Loucy (cell line): ENCODE measurements at regions not wholly inside any gene's neighbourhood (a gene's known extent, or its start where the extent isn't known, plus 50 kb on each side); places are given as distances from the start of the nearest gene placed in this dataset.

ENCODE experiments used
- H2AFZ ChIP-seq: fragments of 200-600 bp; sonication (generic); 2 replicates; pipeline ENCODE4 v1.6.0; 2016; ENCODE audit warnings: antibody characterized with exemption, mild to moderate bottlenecking, low read length, moderate library complexity
- H3F3A ChIP-seq: fragments of 200-600 bp; 2 replicates; pipeline ENCODE4 v1.6.0; 2016; ENCODE audit warnings: antibody characterized with exemption, low read depth, mild to moderate bottlenecking
- H3K27me3 ChIP-seq: fragments of 200-600 bp; sonication (generic); 2 replicates; pipeline ENCODE4 v1.6.1; 2014; ENCODE audit warnings: low read length, mild to moderate bottlenecking; ENCODE audit not compliant: insufficient read depth, poor library complexity, severe bottlenecking
- H3K36me3 ChIP-seq: fragments of 200-600 bp; sonication (generic); 2 replicates; pipeline ENCODE4 v1.6.1; 2016; ENCODE audit warnings: low read length; ENCODE audit not compliant: insufficient read depth
- H3K4me1 ChIP-seq: fragments of 200-600 bp; sonication (generic); 2 replicates; pipeline ENCODE4 v1.5.1; 2014; ENCODE audit warnings: low read length, mild to moderate bottlenecking; ENCODE audit not compliant: insufficient read depth, poor library complexity, severe bottlenecking
- H3K4me2 ChIP-seq: fragments of 200-600 bp; sonication (generic); 2 replicates; pipeline ENCODE4 v1.6.0; 2014; ENCODE audit warnings: antibody characterized with exemption, low read length, low read depth, mild to moderate bottlenecking; ENCODE audit not compliant: poor library complexity, severe bottlenecking
- H3K4me3 ChIP-seq: fragments of 200-600 bp; sonication (generic); 2 replicates; pipeline ENCODE4 v1.5.1; 2014; ENCODE audit warnings: low read length, mild to moderate bottlenecking, mixed read lengths; ENCODE audit not compliant: poor library complexity, severe bottlenecking
- H3K79me2 ChIP-seq: fragments of 200-600 bp; sonication (generic); 2 replicates; pipeline ENCODE4 v1.6.1; 2014; ENCODE audit warnings: low read length; ENCODE audit not compliant: insufficient read depth
- H3K9ac ChIP-seq: fragments of 200-600 bp; sonication (generic); 2 replicates; pipeline ENCODE4 v1.6.0; 2014; ENCODE audit warnings: mild to moderate bottlenecking, low read depth, low read length, moderate library complexity; ENCODE audit not compliant: poor library complexity, severe bottlenecking
- H3K9me2 ChIP-seq: fragments of 200-600 bp; sonication (generic); replicated peaks from 2 replicates; pipeline ENCODE4 v1.6.1; 2016; ENCODE audit warnings: low read depth, low read length, mixed read lengths
- H3K9me3 ChIP-seq: fragments of 200-600 bp; sonication (generic); 2 replicates; pipeline ENCODE4 v1.6.1; 2014; ENCODE audit warnings: mild to moderate bottlenecking, antibody characterized with exemption, low read length, low read depth; ENCODE audit not compliant: insufficient read depth
- H4K20me1 ChIP-seq: fragments of 200-600 bp; sonication (generic); 2 replicates; pipeline ENCODE4 v1.6.0; 2014; ENCODE audit warnings: antibody characterized with exemption, low read length, mild to moderate bottlenecking; ENCODE audit not compliant: insufficient read depth, poor library complexity, severe bottlenecking
- CTCF ChIP-seq: fragments of 200-600 bp; sonication (generic); conservative IDR thresholded peaks from 2 replicates; pipeline ENCODE4 v1.5.1; 2014; ENCODE audit warnings: mild to moderate bottlenecking, antibody characterized with exemption, low read length
- EZH2phosphoT487 ChIP-seq: fragments of 200-600 bp; IDR thresholded peaks from 2 replicates; pipeline ENCODE4 v1.6.1; 2018; ENCODE audit warnings: antibody characterized with exemption, mild to moderate bottlenecking, moderate library complexity, borderline replicate concordance

- H3K36me3 ChIP-seq, result no peaks in the 10 kb centered on the region
- H2AFZ ChIP-seq, result no peak overlapping the region
- H3K27me3 ChIP-seq, result no peaks in the 10 kb centered on the region
- TF ChIP-seq CTCF, result no peak
- no peak for TF ChIP-seq EZH2phosphoT487
- no peak overlapping the region for H3K4me2 ChIP-seq
- H3K4me3 ChIP-seq, result no peak overlapping the region
- H3K9ac ChIP-seq, result no peak overlapping the region
- H3K9me3 ChIP-seq, result no peaks in the 10 kb centered on the region
- peaks cover 12% of the 10 kb centered on the region for H3K4me1 ChIP-seq
- H3K79me2 ChIP-seq, result no peaks in the 10 kb centered on the region
- H4K20me1 ChIP-seq, result no peaks in the 10 kb centered on the region
- H3F3A ChIP-seq, result no peaks in the 10 kb centered on the region
- no peaks in the 10 kb centered on the region for H3K9me2 ChIP-seq
Observed at GRCh38 chr1:229988534-229988933, 78.5 kb upstream of the GALNT2 start.

GRCh38 chr1:229989591-229990248, 77.3 kb upstream of the GALNT2 start:
- TF ChIP-seq CTCF (no peak), EZH2phosphoT487 (no peak)
- Histone ChIP-seq H4K20me1 (no peaks in the 10 kb centered on the region), H3K9me2 (no peaks in the 10 kb centered on the region), H3F3A (no peaks in the 10 kb centered on the region), H2AFZ (no peak overlapping the region), H3K4me2 (no peak overlapping the region), H3K27me3 (no peaks in the 10 kb centered on the region), H3K79me2 (no peaks in the 10 kb centered on the region), H3K9me3 (no peaks in the 10 kb centered on the region), H3K9ac (no peak overlapping the region), H3K36me3 (no peaks in the 10 kb centered on the region), H3K4me1 (peaks cover 4% of the 10 kb centered on the region), H3K4me3 (no peak overlapping the region)

- Histone ChIP-seq H3K9me2 (no peaks in the 10 kb centered on the region), H3K79me2 (no peaks in the 10 kb centered on the region), H3K4me2 (no peak overlapping the region), H3K9me3 (no peaks in the 10 kb centered on the region), H3K4me1 (peaks cover 3% of the 10 kb centered on the region), H3K9ac (no peak overlapping the region), H3F3A (no peaks in the 10 kb centered on the region), H3K4me3 (no peak overlapping the region), H2AFZ (no peak overlapping the region), H4K20me1 (no peaks in the 10 kb centered on the region), H3K27me3 (no peaks in the 10 kb centered on the region), H3K36me3 (no peaks in the 10 kb centered on the region)
- TF ChIP-seq CTCF (no peak), EZH2phosphoT487 (no peak)
Observed at GRCh38 chr1:229990326-229990725, 76.7 kb upstream of the GALNT2 start.
